ENCODE measurements at regions not wholly inside any gene's neighbourhood (a gene's known extent, or its start where the extent isn't known, plus 50 kb on each side); places are given as distances from the start of the nearest gene placed in this dataset.
A peak's percentile ranks its signal among the peaks of the same experiment; 100 is the strongest.

DNA sequence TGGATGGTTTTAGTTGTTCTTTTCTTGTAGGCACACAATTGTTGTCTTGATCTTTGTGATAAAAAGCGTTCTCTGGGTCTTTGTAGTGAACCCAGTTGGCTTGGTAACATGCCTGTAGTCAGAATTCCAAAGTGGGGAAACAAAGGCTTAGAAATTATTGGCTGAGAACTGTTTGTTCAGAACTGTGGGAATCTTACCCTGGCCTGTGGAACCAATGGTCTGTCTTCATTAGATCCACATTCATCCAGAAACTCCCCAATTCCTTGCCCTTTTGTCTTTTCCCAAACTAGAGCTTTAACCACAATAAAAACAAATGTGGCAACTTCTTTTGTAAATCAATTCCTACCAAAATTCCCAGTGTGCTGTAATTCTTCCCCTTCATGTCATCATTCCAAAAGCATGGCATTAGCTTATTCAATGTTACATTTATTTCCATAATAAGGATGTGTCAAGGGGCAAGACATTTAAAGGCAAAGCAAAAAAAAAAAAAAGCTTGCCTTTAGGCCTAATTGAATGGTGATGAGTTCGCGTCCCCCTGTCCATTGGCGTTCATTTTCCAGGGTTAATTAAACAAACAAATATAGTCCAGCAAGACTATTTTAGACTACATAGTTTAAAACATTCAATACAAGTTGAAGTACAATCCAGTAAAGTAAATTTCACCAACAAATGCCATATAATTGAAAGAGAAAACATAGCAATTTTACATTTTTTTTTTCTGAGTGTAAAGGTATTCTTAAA, 249.8 kb upstream of the ZNF608 start:
- Histone ChIP-seq H3K4me3 (no peak overlapping the region), H3K4me1 (peaks cover 32% of the 10 kb centered on the region), H3K27ac (peak overlapping the region; percentile 55 to 68), H3K9me3 (no peaks in the 10 kb centered on the region), H3K4me2 (peak overlapping the region; percentile 37)
- WGBS (ENCODE audit: missing lambda C conversion rate), result 74% methylated on average over 4 of the region's 4 CpGs
- TF ChIP-seq RARB (CRISPR knock-in tag; IDR thresholded peaks at IDR 0.05) (no peak), GATA3 (IDR thresholded peaks at IDR 0.05; ENCODE audit: borderline replicate concordance) (no peak), RCOR1 (IDR thresholded peaks at IDR 0.05; ENCODE audit: low read depth, low read length) (no peak), ZFP36 (IDR thresholded peaks at IDR 0.05; ENCODE audit: borderline replicate concordance, partially characterized antibody) (no peak), KDM1A (IDR thresholded peaks at IDR 0.05; ENCODE audit: low read depth) (no peak), MYC (IDR thresholded peaks at IDR 0.05; ENCODE audit: borderline replicate concordance, low read length) (no peak), ZNF302 (CRISPR knock-in tag; IDR thresholded peaks at IDR 0.05) (no peak), EHF (CRISPR knock-in tag; IDR thresholded peaks at IDR 0.05) (no peak), HOXB5 (CRISPR knock-in tag; IDR thresholded peaks at IDR 0.05) (no peak), RNF2 (IDR thresholded peaks at IDR 0.05; ENCODE audit: borderline replicate concordance, low read depth) (no peak), ZSCAN20 (CRISPR knock-in tag; IDR thresholded peaks at IDR 0.05) (no peak), CHD4 (IDR thresholded peaks at IDR 0.05; ENCODE audit: borderline replicate concordance) (no peak), HDAC2 (IDR thresholded peaks at IDR 0.05) (no peak), SREBF2 (IDR thresholded peaks at IDR 0.05) (no peak)
- TF ChIP-seq, protein P1, sequence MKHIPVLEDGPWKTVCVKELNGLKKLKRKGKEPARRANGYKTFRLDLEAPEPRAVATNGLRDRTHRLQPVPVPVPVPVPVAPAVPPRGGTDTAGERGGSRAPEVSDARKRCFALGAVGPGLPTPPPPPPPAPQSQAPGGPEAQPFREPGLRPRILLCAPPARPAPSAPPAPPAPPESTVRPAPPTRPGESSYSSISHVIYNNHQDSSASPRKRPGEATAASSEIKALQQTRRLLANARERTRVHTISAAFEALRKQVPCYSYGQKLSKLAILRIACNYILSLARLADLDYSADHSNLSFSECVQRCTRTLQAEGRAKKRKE (CRISPR knock-in tag; IDR thresholded peaks at IDR 0.05; ENCODE audit: low read depth), result no peak
- TF ChIP-seq, protein P2, sequence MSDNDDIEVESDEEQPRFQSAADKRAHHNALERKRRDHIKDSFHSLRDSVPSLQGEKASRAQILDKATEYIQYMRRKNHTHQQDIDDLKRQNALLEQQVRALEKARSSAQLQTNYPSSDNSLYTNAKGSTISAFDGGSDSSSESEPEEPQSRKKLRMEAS (IDR thresholded peaks at IDR 0.05), result no peak
- TF ChIP-seq, protein P3, sequence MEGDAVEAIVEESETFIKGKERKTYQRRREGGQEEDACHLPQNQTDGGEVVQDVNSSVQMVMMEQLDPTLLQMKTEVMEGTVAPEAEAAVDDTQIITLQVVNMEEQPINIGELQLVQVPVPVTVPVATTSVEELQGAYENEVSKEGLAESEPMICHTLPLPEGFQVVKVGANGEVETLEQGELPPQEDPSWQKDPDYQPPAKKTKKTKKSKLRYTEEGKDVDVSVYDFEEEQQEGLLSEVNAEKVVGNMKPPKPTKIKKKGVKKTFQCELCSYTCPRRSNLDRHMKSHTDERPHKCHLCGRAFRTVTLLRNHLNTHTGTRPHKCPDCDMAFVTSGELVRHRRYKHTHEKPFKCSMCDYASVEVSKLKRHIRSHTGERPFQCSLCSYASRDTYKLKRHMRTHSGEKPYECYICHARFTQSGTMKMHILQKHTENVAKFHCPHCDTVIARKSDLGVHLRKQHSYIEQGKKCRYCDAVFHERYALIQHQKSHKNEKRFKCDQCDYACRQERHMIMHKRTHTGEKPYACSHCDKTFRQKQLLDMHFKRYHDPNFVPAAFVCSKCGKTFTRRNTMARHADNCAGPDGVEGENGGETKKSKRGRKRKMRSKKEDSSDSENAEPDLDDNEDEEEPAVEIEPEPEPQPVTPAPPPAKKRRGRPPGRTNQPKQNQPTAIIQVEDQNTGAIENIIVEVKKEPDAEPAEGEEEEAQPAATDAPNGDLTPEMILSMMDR (IDR thresholded peaks at IDR 0.05), result no peak
- TF ChIP-seq, protein P4, sequence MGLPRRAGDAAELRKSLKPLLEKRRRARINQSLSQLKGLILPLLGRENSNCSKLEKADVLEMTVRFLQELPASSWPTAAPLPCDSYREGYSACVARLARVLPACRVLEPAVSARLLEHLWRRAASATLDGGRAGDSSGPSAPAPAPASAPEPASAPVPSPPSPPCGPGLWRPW (IDR thresholded peaks at IDR 0.05), result no peak
- TF ChIP-seq, protein P5, sequence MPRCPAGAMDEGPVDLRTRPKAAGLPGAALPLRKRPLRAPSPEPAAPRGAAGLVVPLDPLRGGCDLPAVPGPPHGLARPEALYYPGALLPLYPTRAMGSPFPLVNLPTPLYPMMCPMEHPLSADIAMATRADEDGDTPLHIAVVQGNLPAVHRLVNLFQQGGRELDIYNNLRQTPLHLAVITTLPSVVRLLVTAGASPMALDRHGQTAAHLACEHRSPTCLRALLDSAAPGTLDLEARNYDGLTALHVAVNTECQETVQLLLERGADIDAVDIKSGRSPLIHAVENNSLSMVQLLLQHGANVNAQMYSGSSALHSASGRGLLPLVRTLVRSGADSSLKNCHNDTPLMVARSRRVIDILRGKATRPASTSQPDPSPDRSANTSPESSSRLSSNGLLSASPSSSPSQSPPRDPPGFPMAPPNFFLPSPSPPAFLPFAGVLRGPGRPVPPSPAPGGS (IDR thresholded peaks at IDR 0.05), result no peak
- CTCF ChIA-PET, result interaction anchor here (0.7 kb wide), 1 partner anchor 14 kb away, joined by 3 read pairs; no protein-coding TSS in a partner anchor
- ATAC-seq, result peak in 1 of 2 experiments; percentile 21; a peak in 1 of 6 replicates
- POLR2A ChIA-PET, result no interaction called here
- peak in 1 of 2 experiments; percentile 15 for DNase-seq (ENCODE audit: low read depth in 1 of 2, low spot score in 1 of 2)
- FAIRE-seq, result no peak

DNA sequence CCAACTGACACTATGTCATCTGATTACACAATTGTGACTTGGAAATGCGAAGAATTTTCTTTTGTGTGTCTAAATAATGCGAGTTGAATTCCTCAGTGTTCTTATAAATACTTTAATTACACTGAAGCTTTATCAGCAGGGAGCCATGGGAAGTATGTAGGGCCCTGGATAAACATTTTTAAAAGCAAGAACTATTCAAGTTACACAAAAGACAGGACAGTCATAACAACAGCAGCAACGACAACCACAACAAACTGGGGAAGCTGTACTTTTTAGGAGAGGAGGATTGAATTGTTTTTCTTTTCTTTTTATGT, 250.3 kb upstream of the ZNF608 start:
- peak in 1 of 2 experiments; percentile 60; a peak in 3 of 6 replicates for ATAC-seq
- WGBS (ENCODE audit: missing lambda C conversion rate), result 15% methylated on average over 3 of the region's 3 CpGs
- POLR2A ChIA-PET, result no interaction called here

More for the DNA sequence above, 250.3 kb upstream of the ZNF608 start:
- DNase-seq (ENCODE audit: low read depth in 1 of 2, low spot score in 1 of 2), result peak in 1 of 2 experiments; percentile 44
- no peaks in the 10 kb centered on the region for H3K9me3 ChIP-seq
- no peak for FAIRE-seq
- CTCF ChIA-PET, result no interaction called here
- H3K4me2 ChIP-seq, result peak overlapping the region; percentile 37
- no peak overlapping the region for H3K4me3 ChIP-seq
- no peak for TF ChIP-seq FOSL2 (IDR thresholded peaks at IDR 0.05)
- TF ChIP-seq FOSL2 (CRISPR knock-in tag; IDR thresholded peaks at IDR 0.05), result peak; percentile 12; the same call in 1 of the 2 replicates
- TF ChIP-seq CEBPB (IDR thresholded peaks at IDR 0.05), result peak in 1 of 2 experiments; percentile 60; a peak in 2 of 4 replicates
- no peak for TF ChIP-seq EHMT2 (IDR thresholded peaks at IDR 0.05; ENCODE audit: low read depth)
- TF ChIP-seq GATA3 (IDR thresholded peaks at IDR 0.05; ENCODE audit: borderline replicate concordance), result peak; percentile 60
- H3K27ac ChIP-seq, result peak overlapping the region; percentile 65 to 68
- peaks cover 32% of the 10 kb centered on the region for H3K4me1 ChIP-seq
